HG03280 (cell line): ENCODE measurements at regions not wholly inside any gene's neighbourhood (a gene's known extent, or its start where the extent isn't known, plus 50 kb on each side); places are given as distances from the start of the nearest gene placed in this dataset.

Source experiments
- ATAC-seq: cut with Tn5 transposase; IDR thresholded peaks from one replicate; pipeline ENCODE4 v1.9.1; 2021; ENCODE audit warnings: mild to moderate bottlenecking, moderate library complexity; ENCODE audit not compliant: unreplicated experiment

GRCh38 chrX:42456176-42456700, 321.7 kb downstream of the PPP1R2C start:
- no peak for ATAC-seq

- ATAC-seq, result no peak
Measured at GRCh38 chrX:42450228-42450627, 327.7 kb downstream of the PPP1R2C start.

GRCh38 chrX:42443267-42443666, 334.7 kb downstream of the PPP1R2C start:
- ATAC-seq, result no peak

GRCh38 chrX:42442745-42443144, 335.2 kb downstream of the PPP1R2C start:
- ATAC-seq, result no peak

GRCh38 chrX:42437211-42437610, 340.8 kb downstream of the PPP1R2C start:
- ATAC-seq, result no peak

GRCh38 chrX:42434458-42435166, 343.4 kb downstream of the PPP1R2C start:
- ATAC-seq, result no peak

- no peak for ATAC-seq
Measured at GRCh38 chrX:42432552-42432951, 345.4 kb downstream of the PPP1R2C start.

GRCh38 chrX:42422961-42423360, 355.0 kb downstream of the PPP1R2C start:
- no peak for ATAC-seq

- ATAC-seq, result no peak
Measured at GRCh38 chrX:42420426-42420825, 357.5 kb downstream of the PPP1R2C start.

GRCh38 chrX:42415636-42416035, 362.3 kb downstream of the PPP1R2C start:
- no peak for ATAC-seq

- no peak for ATAC-seq
Measured at GRCh38 chrX:42414057-42414456, 363.9 kb downstream of the PPP1R2C start.

GRCh38 chrX:42399632-42400024, 378.3 kb downstream of the PPP1R2C start:
- ATAC-seq, result no peak

GRCh38 chrX:42398967-42399631, 378.9 kb downstream of the PPP1R2C start:
- no peak for ATAC-seq

GRCh38 chrX:42396136-42396535, 381.8 kb downstream of the PPP1R2C start:
- ATAC-seq, result no peak

- ATAC-seq, result no peak
Measured at GRCh38 chrX:42392846-42393245, 385.1 kb downstream of the PPP1R2C start.

GRCh38 chrX:42386681-42387080, 391.3 kb downstream of the PPP1R2C start:
- no peak for ATAC-seq

GRCh38 chrX:42385730-42386129, 392.2 kb downstream of the PPP1R2C start:
- ATAC-seq, result no peak

- ATAC-seq, result no peak
Measured at GRCh38 chrX:42384956-42385355, 393.0 kb downstream of the PPP1R2C start.

- ATAC-seq, result no peak
Measured at GRCh38 chrX:42378857-42379256, 399.1 kb downstream of the PPP1R2C start.

GRCh38 chrX:42375086-42375485, 402.9 kb downstream of the PPP1R2C start:
- ATAC-seq, result no peak

GRCh38 chrX:42366181-42366580, 411.8 kb downstream of the PPP1R2C start:
- ATAC-seq, result no peak

- ATAC-seq, result no peak
Measured at GRCh38 chrX:42362219-42362618, 415.7 kb downstream of the PPP1R2C start.
